Limb (tissue), 2 donors: ENCODE measurements at regions not wholly inside any gene's neighbourhood (a gene's known extent, or its start where the extent isn't known, plus 50 kb on each side); places are given as distances from the start of the nearest gene placed in this dataset.
"Not testable (repeated sequence)": the region's sequence is repeated elsewhere in the genome, so short reads cannot be mapped to it uniquely, and the experiment has no call there.

Experiments used
- DNase-seq, 2 donors: peaks; one replicate each; pipeline ENCODE4 v3.0.0-alpha.2; 2016; ENCODE audit errors: extremely low spot score in 2 of 2

GRCh38 chr7:69359003-69359700 lies 239.1 kb upstream of the AUTS2 start:
- DNase-seq, result no peak

GRCh38 chr7:69360913-69361312 lies 237.4 kb upstream of the AUTS2 start:
- no peak for DNase-seq

- no peak for DNase-seq
Observed at GRCh38 chr7:69363136-69363535, 235.1 kb upstream of the AUTS2 start.

GRCh38 chr7:69364813-69365643 lies 233.2 kb upstream of the AUTS2 start:
- no peak for DNase-seq

GRCh38 chr7:69365651-69366192 lies 232.6 kb upstream of the AUTS2 start:
- DNase-seq, result peak; percentile 71 to 81

GRCh38 chr7:69367780-69368179 lies 230.5 kb upstream of the AUTS2 start:
- DNase-seq, result no peak

- no peak for DNase-seq
Observed at GRCh38 chr7:69373171-69374043, 224.9 kb upstream of the AUTS2 start.

- DNase-seq, result peak in 1 of 2 donors; percentile 53
Observed at GRCh38 chr7:69374044-69374425, 224.2 kb upstream of the AUTS2 start.

GRCh38 chr7:69377191-69377590 lies 221.1 kb upstream of the AUTS2 start:
- DNase-seq, result no peak

GRCh38 chr7:69388452-69389137 lies 209.7 kb upstream of the AUTS2 start:
- DNase-seq, result no peak

GRCh38 chr7:69389216-69389615 lies 209.1 kb upstream of the AUTS2 start:
- no peak for DNase-seq

GRCh38 chr7:69393912-69394311 lies 204.4 kb upstream of the AUTS2 start:
- not testable (repeated sequence) for DNase-seq

- no peak for DNase-seq
Observed at GRCh38 chr7:69395061-69395714, 203.1 kb upstream of the AUTS2 start.

- no peak for DNase-seq
Observed at GRCh38 chr7:69398986-69399385, 199.3 kb upstream of the AUTS2 start.

- DNase-seq, result no peak
Observed at GRCh38 chr7:69399401-69399800, 198.9 kb upstream of the AUTS2 start.

- no peak for DNase-seq
Observed at GRCh38 chr7:69402696-69403095, 195.6 kb upstream of the AUTS2 start.

- DNase-seq, result no peak
Observed at GRCh38 chr7:69403169-69403568, 195.1 kb upstream of the AUTS2 start.

- no peak for DNase-seq
Observed at GRCh38 chr7:69411018-69411417, 187.3 kb upstream of the AUTS2 start.

- DNase-seq, result no peak
Observed at GRCh38 chr7:69411466-69411865, 186.8 kb upstream of the AUTS2 start.

- no peak for DNase-seq
Observed at GRCh38 chr7:69412331-69413146, 185.7 kb upstream of the AUTS2 start.
